ENCODE measurements at regions not wholly inside any gene's neighbourhood (a gene's known extent, or its start where the extent isn't known, plus 50 kb on each side); places are given as distances from the start of the nearest gene placed in this dataset.

DNA sequence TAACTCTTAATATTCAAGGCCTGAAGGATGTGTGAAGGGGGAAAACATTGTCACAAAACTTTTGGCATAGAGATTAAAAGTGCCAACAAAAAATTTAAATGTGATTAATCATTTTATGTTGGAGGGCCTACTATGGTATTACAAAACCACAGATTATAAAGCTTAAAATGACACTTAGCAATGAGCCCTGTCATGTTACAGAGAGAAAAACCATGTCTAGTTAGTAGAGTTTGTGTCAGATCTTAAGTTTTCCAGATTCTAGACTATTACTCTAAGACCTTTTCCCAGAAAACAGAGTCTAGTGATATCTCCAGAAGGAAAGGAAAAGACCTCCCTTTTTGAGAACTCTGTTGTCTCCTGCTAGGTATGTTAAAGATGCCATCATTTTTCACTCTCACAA, 239.1 kb upstream of the DKK2 start:
- TF ChIP-seq POLR2AphosphoS5 (IDR thresholded peaks at IDR 0.05; ENCODE audit: low read depth, low read length), result no peak
- TF ChIP-seq POLR2A (IDR thresholded peaks at IDR 0.05; ENCODE audit: low read depth, low read length), result no peak
- no peak for TF ChIP-seq TAF1 (IDR thresholded peaks at IDR 0.05; ENCODE audit: borderline replicate concordance, low read depth, low read length)
